Panc1 (cell line): ENCODE measurements at regions not wholly inside any gene's neighbourhood (a gene's known extent, or its start where the extent isn't known, plus 50 kb on each side); places are given as distances from the start of the nearest gene placed in this dataset.

Experiments
- CTCF ChIP-seq: fragments of 450-650 bp; IDR thresholded peaks from 2 replicates; pipeline ENCODE4 v1.5.1; 2017; ENCODE audit warnings: mild to moderate bottlenecking
- POLR2AphosphoS5 ChIP-seq: IDR thresholded peaks from 2 replicates; pipeline ENCODE4 v1.6.1; 2012; ENCODE audit warnings: mild to moderate bottlenecking, low read depth, low read length, moderate library complexity
- REST ChIP-seq, 2 experiments: IDR thresholded peaks; 2 replicates each; pipeline ENCODE4 v1.6.1; 2011 to 2012; ENCODE audit warnings: low read depth in 2 of 2, control low read depth in 1 of 2, low read length in 1 of 2, mild to moderate bottlenecking in 1 of 2, moderate library complexity in 1 of 2; ENCODE audit not compliant: insufficient read depth in 1 of 2
- SIN3A ChIP-seq: IDR thresholded peaks from 2 replicates; pipeline ENCODE4 v1.6.1; 2012; ENCODE audit warnings: low read depth, mild to moderate bottlenecking, low read length, moderate library complexity, borderline replicate concordance; ENCODE audit not compliant: insufficient read depth
- TCF7L2 ChIP-seq: IDR thresholded peaks from 2 replicates; pipeline ENCODE4 v1.6.1; 2011; ENCODE audit warnings: mild to moderate bottlenecking, low read depth, low read length, inconsistent platforms

GRCh38 chr2:104539649-104540048 lies 314.3 kb upstream of the POU3F3 start:
- TF ChIP-seq CTCF: no peak
- no peak for TF ChIP-seq POLR2AphosphoS5
- TF ChIP-seq SIN3A: no peak
- TF ChIP-seq REST (IDR thresholded peaks at IDR 0.05; ENCODE audit: insufficient read depth in 1 of 2, low read depth in 2 of 2, low read length in 1 of 2): no peak
- TF ChIP-seq TCF7L2: no peak
